Heart left ventricle (tissue), 13 donors: ENCODE measurements at regions not wholly inside any gene's neighbourhood (a gene's known extent, or its start where the extent isn't known, plus 50 kb on each side); places are given as distances from the start of the nearest gene placed in this dataset.

Source experiments
- CTCF ChIP-seq, 12 donors: fragments of 200-600 bp; sonication (generic) in 4 of 12; IDR thresholded peaks; one replicate each; pipeline versions ENCODE4 v1.5.0 to v1.8.0; 2018 to 2022; ENCODE audit warnings: antibody characterized with exemption in 12 of 12, mild to moderate bottlenecking in 5 of 12
- POLR2A ChIP-seq, 2 donors: fragments of 450-650 bp; IDR thresholded peaks; one replicate each; pipeline ENCODE4 v1.6.1; 2017; ENCODE audit warnings: antibody characterized with exemption in 2 of 2, mild to moderate bottlenecking in 2 of 2, moderate library complexity in 2 of 2
- donor health status: ischemic (EF 13 %, LVEDD 7.1; RV severe dilation, severe dysfunction).
- donor health status: DM: no; HTN: yes; CAD: no.
- donor health status: DM: no; HTN: no; CAD: no.
- donor health status: ischemic (EF 25% LVEDD 6.9; RV normal size, moderate dysfunction).
- donor health status: ischemic (EF 25% LVEDD 5.7; RV mildly dilated, moderate dysfunction).
- donor health status: ischemic (EF 35%, LVEDD 5.7; RV mildly dilated, moderate dysfunction).
- donor health status: nonischemic (EF 11% LVEDD 7.7; RV severe dilation, severe dysfunction).
- donor health status: DM: yes; HTN: yes; CAD: no.
- donor health status: PGD.
- donor health status: ischemic (EF 29% LVEDD 5.4; RV normal size, mild dysfunction).
- donor health status: nonischemic (EF 23%, LVEDD 6.1; RV moderate dilation, normal function).

DNA sequence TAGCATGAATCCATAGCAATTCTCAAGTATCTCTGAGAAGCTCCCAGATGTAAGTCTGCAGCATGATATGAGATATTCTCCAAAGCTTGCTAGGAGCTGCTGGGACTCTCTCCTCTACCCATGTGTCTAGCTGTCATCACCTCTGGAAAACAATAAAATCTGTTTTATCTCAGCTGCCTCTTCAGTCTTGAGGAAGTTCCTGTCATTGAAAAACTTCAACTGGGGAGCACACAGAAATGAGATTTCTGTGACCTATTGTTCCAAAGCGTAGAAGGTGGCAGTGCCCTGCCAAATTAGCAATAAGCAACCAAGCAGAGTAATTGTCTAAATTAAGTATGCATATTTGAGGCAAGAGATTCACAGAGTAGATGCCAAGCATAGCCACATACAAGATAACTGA, 1380.6 kb upstream of the RAG2 start:
- TF ChIP-seq CTCF (IDR thresholded peaks at IDR 0.05) (no peak), POLR2A (IDR thresholded peaks at IDR 0.05) (no peak)
